ENCODE measurements at regions not wholly inside any gene's neighbourhood (a gene's known extent, or its start where the extent isn't known, plus 50 kb on each side); places are given as distances from the start of the nearest gene placed in this dataset.

DNA sequence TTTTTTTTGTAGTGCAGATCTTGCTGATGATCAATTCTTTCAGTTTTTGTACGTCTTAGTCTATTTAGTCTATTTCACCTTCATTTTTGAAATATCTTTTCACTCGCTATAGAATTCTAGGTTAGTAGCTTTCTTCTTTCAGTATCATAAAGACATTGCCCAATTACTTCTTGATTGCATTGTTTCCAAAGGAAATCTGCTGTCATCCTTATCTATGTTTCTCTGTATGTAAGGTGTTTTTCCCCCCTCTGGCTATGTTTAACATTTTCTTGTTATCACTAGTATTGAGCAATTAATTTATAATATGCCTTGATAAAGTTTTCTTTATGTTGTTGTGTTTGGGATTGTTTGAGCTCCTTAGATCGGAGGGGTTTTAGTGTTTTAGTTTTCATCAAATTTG lies 171.9 kb downstream of the BMP4 start:
- Histone ChIP-seq H3K36me3 (no peaks in the 10 kb centered on the region), H3K27me3 (no peaks in the 10 kb centered on the region), H3K4me1 (ENCODE audit: control insufficient read depth in 1 of 2, insufficient read depth in 1 of 2, low read depth in 1 of 2, low read length in 1 of 2) (no peaks in the 10 kb centered on the region), H3K4me3 (ENCODE audit: low read depth in 1 of 2, low read length in 1 of 2) (no peak overlapping the region), H3K9me3 (no peaks in the 10 kb centered on the region), H3K27ac (no peak overlapping the region)
- TF ChIP-seq, protein P1, sequence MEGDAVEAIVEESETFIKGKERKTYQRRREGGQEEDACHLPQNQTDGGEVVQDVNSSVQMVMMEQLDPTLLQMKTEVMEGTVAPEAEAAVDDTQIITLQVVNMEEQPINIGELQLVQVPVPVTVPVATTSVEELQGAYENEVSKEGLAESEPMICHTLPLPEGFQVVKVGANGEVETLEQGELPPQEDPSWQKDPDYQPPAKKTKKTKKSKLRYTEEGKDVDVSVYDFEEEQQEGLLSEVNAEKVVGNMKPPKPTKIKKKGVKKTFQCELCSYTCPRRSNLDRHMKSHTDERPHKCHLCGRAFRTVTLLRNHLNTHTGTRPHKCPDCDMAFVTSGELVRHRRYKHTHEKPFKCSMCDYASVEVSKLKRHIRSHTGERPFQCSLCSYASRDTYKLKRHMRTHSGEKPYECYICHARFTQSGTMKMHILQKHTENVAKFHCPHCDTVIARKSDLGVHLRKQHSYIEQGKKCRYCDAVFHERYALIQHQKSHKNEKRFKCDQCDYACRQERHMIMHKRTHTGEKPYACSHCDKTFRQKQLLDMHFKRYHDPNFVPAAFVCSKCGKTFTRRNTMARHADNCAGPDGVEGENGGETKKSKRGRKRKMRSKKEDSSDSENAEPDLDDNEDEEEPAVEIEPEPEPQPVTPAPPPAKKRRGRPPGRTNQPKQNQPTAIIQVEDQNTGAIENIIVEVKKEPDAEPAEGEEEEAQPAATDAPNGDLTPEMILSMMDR (IDR thresholded peaks at IDR 0.05): no peak

DNA sequence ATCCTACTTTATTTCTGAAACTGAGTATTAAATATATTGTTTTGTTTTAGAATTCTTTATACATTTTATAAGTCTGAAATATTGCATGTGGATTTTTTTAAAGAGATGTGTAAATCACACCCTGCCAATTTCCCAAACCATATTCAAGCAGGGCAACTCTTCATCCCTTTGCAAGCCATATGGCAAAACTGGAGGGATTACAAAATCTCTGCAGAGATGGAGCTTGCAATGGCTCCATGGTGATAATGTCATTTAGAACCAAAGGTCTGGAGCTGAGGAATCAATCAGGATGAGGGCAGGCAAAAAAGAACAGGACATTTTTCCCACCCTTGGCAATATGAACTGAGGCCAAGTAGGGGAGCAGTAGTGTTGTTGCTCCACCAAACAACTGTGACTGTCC lies 173.4 kb downstream of the BMP4 start:
- Histone ChIP-seq H3K9me3 (no peaks in the 10 kb centered on the region), H3K27me3 (no peaks in the 10 kb centered on the region), H3K4me3 (ENCODE audit: low read depth in 1 of 2, low read length in 1 of 2) (no peak overlapping the region), H3K27ac (no peak overlapping the region), H3K4me1 (ENCODE audit: control insufficient read depth in 1 of 2, insufficient read depth in 1 of 2, low read depth in 1 of 2, low read length in 1 of 2) (no peaks in the 10 kb centered on the region), H3K36me3 (no peaks in the 10 kb centered on the region)
- TF ChIP-seq, protein P1 (IDR thresholded peaks at IDR 0.05): no peak

DNA sequence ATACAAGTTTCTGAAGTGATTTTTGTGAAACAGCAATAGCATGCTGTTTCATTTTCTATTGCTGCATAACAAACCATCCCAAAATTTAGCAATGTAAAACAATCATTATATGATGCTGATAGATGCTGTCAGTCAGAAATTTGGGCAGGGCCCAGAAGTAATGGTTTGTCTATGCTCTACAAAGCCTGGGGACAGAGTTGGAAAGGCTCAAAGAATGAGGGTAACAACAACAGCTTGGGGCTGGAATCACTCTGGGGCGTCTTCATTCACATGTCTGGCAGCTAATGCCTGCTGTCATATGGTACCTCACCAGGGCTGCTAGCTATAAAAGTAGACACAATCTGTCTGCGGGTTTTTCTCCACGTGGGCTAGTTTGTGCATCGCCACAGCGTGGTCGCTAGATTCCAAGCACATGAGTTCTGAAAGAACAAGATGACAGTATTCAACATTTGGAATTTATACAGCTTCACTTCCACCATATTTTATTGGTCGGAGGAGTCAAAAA lies 176.5 kb downstream of the BMP4 start:
- Histone ChIP-seq H3K27me3 (no peaks in the 10 kb centered on the region), H3K9me3 (no peaks in the 10 kb centered on the region), H3K27ac (no peak overlapping the region), H3K4me1 (ENCODE audit: control insufficient read depth in 1 of 2, insufficient read depth in 1 of 2, low read depth in 1 of 2, low read length in 1 of 2) (no peaks in the 10 kb centered on the region), H3K36me3 (no peaks in the 10 kb centered on the region), H3K4me3 (ENCODE audit: low read depth in 1 of 2, low read length in 1 of 2) (no peak overlapping the region)
- TF ChIP-seq, protein P1 (IDR thresholded peaks at IDR 0.05): no peak

DNA sequence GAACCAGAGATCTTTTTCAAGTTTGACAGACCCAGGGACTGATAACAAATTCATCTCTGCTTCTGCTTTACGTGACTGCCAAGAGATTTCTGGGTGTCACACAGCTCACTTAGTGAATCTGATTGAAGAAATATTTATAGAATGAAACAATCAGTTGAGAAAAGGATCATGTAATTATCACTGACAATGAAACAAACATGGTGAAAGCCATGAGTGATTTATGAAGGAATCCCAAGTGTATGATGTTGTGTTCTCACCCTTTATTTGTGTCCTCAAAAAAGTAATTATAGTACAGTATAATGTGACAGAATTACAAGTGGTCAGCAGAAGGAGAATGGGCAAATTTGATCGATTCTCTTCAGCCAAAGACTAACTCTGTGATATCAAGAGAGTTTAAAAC lies 177.3 kb downstream of the BMP4 start:
- no peak overlapping the region for H3K4me3 ChIP-seq (ENCODE audit: low read depth in 1 of 2, low read length in 1 of 2)
- TF ChIP-seq, protein P1 (IDR thresholded peaks at IDR 0.05): no peak
- H3K36me3 ChIP-seq: no peaks in the 10 kb centered on the region
- H3K27me3 ChIP-seq: no peaks in the 10 kb centered on the region
- H3K9me3 ChIP-seq: no peaks in the 10 kb centered on the region
- H3K27ac ChIP-seq: no peak overlapping the region
- no peaks in the 10 kb centered on the region for H3K4me1 ChIP-seq (ENCODE audit: control insufficient read depth in 1 of 2, insufficient read depth in 1 of 2, low read depth in 1 of 2, low read length in 1 of 2)

DNA sequence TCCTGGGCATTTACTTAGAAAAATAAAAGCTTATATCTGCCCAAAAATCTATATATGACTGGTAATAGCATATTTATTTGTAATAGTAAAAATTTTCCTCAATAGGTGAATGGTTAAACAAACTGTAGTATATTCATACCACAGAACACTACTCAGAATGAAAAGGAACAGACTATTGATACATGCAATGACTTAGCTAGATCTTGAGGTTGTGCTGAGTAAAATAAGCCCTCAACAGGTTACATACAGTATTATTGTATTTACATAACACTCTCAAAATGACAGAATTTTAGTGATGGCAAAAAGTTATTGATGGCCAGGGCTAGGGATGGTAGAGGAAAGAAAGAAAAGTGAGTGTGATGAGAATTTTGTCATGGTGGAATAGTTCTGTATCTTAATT lies 178.4 kb downstream of the BMP4 start:
- H3K4me3 ChIP-seq (ENCODE audit: low read depth in 1 of 2, low read length in 1 of 2): no peak overlapping the region
- no peaks in the 10 kb centered on the region for H3K9me3 ChIP-seq
- H3K27ac ChIP-seq: no peak overlapping the region
- TF ChIP-seq, protein P1 (IDR thresholded peaks at IDR 0.05): no peak
- no peaks in the 10 kb centered on the region for H3K4me1 ChIP-seq (ENCODE audit: control insufficient read depth in 1 of 2, insufficient read depth in 1 of 2, low read depth in 1 of 2, low read length in 1 of 2)
- no peaks in the 10 kb centered on the region for H3K36me3 ChIP-seq
- H3K27me3 ChIP-seq: no peaks in the 10 kb centered on the region

DNA sequence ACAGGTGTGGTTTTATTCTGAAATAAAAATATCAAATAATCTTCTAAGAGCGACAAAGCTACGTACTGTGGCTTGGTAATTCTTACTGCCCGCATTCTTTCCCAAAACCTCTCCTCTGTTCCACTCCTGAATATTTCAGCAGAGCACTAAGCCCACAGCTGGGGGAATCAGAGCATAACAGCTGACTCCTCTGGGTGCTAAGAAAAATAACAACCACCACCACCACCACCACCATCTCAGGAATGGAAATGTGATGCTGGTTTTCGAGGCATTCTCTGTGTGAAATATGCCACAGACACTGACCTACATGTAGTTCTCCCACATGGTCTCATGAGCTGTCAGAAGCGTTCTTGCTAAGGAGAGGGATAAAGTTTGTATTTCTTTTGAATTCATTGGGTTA lies 183.7 kb downstream of the BMP4 start:
- Histone ChIP-seq H3K4me1 (ENCODE audit: control insufficient read depth in 1 of 2, insufficient read depth in 1 of 2, low read depth in 1 of 2, low read length in 1 of 2) (no peaks in the 10 kb centered on the region), H3K36me3 (no peaks in the 10 kb centered on the region), H3K4me3 (ENCODE audit: low read depth in 1 of 2, low read length in 1 of 2) (no peak overlapping the region), H3K27ac (no peak overlapping the region), H3K27me3 (no peaks in the 10 kb centered on the region), H3K9me3 (no peaks in the 10 kb centered on the region)
- TF ChIP-seq, protein P1 (IDR thresholded peaks at IDR 0.05): no peak

All from neutrophil (primary cell).